GM13977 (cell line): ENCODE measurements at regions not wholly inside any gene's neighbourhood (a gene's known extent, or its start where the extent isn't known, plus 50 kb on each side); places are given as distances from the start of the nearest gene placed in this dataset.
"Not testable (repeated sequence)": the region's sequence is repeated elsewhere in the genome, so short reads cannot be mapped to it uniquely, and the experiment has no call there.

ENCODE experiments used
- DNase-seq: peaks from one replicate; pipeline ENCODE4 v3.0.0; 2012; ENCODE audit warnings: low spot score
- in situ Hi-C: fragments of 300-500 bp; cut with MboI; formaldehyde crosslinking; loops from one replicate; pipeline ENCODE4 v1.12.0; 2022; ENCODE audit warnings: low sequenced_read_pairs, low pct_unique_long_range_greater_than_20kb, mixed read lengths, inconsistent platforms; ENCODE audit not compliant: unreplicated experiment
- TF ChIP-seq, protein P1 (sequence below): IDR thresholded peaks from 2 replicates; pipeline ENCODE4 v1.5.1; 2012; ENCODE audit warnings: mild to moderate bottlenecking, control low read depth; ENCODE audit not compliant: insufficient read depth; ENCODE audit errors: extremely low read depth, missing control alignments

DNA sequence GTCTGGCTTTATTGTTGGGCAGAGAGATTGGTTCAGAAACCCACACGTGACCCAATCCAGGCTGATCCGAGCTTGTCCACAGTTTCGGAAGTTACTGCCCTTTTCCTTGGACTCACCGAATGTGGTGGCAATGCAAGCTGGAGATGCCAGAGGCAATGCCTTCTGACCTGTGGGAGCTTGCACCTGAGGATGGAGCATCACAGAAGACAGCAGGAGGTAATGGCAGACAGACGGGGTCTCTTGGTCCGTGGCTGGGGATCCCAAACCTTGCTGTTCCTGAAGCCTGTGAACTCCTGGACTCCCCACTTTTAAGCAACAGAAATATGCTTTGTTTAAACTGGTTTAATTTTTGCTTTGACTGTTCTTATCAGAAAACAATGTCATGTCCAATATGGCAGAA is 265.2 kb upstream of the IRX1 start:
- no peak for DNase-seq
- in situ Hi-C loops, result no loop called here
- TF ChIP-seq, protein P1, sequence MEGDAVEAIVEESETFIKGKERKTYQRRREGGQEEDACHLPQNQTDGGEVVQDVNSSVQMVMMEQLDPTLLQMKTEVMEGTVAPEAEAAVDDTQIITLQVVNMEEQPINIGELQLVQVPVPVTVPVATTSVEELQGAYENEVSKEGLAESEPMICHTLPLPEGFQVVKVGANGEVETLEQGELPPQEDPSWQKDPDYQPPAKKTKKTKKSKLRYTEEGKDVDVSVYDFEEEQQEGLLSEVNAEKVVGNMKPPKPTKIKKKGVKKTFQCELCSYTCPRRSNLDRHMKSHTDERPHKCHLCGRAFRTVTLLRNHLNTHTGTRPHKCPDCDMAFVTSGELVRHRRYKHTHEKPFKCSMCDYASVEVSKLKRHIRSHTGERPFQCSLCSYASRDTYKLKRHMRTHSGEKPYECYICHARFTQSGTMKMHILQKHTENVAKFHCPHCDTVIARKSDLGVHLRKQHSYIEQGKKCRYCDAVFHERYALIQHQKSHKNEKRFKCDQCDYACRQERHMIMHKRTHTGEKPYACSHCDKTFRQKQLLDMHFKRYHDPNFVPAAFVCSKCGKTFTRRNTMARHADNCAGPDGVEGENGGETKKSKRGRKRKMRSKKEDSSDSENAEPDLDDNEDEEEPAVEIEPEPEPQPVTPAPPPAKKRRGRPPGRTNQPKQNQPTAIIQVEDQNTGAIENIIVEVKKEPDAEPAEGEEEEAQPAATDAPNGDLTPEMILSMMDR, result no peak

DNA sequence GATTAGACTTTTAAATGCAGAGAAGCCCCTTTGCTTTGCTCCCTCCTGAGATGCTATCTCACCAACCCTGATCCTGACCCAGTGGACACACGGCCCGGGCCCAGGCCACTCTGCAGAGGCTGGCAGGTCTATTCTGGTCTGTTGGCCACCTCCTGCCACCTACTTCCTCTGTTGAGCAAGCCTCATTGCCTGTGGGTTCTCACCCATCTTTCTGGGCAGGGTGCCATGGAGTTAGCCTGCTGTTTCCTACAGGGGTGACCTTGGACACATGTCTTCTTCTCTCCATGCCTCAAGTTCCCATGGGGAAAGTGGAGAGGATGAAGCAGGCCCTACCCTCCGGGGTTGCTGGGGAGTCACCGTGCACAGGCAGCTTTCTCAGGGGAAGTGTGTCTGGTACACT is 266.2 kb upstream of the IRX1 start:
- TF ChIP-seq, protein P1, result no peak
- DNase-seq, result no peak
- in situ Hi-C loops, result no loop called here

DNA sequence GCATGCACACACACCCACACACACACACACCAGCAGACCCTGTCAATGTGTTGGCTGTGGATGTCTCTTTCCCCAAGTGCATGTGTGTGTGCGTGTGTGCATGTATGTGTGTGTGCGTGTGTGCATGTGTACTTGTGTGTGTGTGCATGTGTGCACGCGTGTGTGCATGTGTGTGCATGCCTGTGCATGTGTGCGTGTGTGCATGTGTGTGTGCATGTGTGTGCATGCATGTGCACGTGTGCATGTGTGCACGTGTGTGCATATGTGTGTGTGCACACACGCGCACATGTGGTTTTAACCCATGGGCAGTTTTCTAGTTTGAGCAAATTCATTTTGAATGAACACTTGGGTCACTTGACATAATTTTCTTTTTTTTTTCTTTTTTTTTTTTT is 268.8 kb upstream of the IRX1 start:
- TF ChIP-seq, protein P1, result no peak
- in situ Hi-C loops, result no loop called here
- DNase-seq, result no peak

DNA sequence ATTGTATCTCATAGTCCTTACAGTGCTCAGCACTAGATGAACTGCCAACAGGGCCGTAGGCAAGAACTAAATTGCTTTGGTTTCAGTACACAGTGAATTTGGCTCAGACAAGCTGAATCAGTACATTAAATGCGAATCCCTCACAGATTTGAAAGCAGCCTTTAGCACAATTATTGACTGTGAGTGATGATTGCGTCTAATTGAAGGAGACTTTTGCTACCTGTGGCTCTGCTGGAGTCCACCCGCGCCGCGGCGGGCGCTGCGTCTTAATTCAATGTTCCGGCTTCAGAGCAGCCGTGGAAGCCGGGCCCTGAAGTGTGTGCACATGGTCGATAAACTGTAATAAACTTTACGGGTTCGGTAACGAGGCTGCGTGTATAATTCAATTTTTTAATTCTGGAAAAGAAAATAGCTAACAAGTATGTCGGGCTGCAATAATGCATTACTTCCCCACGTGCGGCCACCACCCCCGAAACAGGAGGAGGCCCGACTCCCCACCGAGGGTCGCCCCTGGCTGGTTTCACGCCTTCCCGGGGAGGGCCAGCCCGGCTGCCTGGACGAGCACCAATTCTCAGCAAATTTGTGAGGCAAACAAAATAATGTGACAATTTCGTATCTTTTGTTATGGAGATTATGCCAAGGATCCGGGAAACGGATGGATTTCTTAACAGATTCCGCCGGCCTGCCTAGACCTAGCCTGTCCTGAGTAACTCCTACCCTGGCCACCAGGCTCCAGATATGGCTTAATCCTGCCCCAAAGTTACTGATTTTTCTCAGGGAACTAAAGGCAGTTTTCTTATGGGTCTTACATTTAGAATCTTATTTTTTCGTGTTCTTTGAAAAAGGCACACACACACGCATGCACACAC is 269.4 kb upstream of the IRX1 start:
- in situ Hi-C loops, result no loop called here
- TF ChIP-seq, protein P1, result no peak
- no peak for DNase-seq

DNA sequence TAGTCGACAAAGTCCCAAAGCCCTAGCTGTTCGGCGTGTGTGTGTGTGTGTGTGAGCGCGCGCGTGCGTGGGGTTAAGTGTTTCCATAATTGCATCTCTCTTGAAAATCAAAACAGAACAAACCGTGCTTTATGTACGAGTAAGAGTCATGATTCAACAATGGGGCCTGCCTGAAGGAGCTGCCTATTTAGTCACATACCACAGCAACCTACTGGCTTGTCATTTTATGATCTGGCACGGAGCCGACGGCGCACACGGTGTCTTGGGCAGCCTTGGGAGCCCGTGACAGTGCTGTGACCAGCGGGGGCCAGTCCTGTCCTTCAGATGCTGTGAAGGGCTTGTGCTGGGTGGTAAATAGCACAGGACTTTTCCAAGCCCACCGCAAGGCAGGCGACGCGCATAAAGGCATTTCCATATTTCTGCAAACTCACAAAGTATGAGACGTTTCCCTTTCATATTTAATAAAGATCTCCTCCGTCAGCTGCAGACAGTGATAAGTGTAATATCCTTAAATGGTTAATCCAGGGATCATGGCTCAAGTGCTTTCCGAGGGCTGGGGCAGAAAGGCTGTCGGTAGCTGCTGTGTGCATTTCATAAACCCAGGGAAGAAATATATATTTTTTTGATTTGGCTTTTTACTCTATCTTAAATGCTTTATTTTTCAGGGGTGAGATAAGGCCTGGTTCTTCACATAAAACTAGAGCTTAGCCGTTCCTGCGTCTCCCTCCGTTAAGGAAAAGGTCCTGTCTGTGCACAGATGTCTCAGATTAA is 270.2 kb upstream of the IRX1 start:
- in situ Hi-C loops, result no loop called here
- no peak for DNase-seq
- TF ChIP-seq, protein P1, result no peak

DNA sequence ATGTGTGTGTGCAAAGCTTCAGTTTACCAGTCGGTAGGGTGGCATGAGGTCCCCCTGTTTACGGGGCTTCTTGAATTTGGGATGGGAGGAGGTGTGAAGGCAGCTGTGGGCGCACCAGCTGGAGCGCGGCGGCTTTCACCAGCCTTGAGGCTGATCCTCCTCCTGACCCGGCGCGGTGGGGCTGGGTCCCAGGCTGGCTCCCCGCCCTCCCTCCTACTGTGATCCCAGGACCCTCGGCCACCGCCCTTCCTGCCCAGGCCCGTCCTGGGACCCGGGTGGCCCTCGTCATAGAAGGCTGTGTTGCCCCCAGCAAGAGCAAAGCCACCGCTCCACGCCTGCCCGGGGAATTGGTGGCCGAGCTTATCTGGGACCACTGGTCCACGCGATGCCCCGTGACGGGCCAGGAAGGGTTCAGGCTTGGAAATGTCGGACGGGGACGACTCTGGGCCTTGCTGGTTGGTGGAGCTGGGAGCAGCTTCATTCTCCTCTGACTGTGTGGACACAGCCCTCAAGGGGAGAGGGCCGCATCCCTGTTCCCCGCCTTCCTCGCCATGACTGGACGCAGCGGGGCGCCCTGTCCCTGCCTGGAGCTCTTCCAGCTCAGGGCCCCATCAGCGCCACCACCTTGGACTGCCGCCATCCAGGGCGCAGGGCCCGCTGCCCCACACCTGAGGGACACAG is 271.1 kb upstream of the IRX1 start:
- in situ Hi-C loops, result no loop called here
- TF ChIP-seq, protein P1, result no peak
- DNase-seq, result no peak

DNA sequence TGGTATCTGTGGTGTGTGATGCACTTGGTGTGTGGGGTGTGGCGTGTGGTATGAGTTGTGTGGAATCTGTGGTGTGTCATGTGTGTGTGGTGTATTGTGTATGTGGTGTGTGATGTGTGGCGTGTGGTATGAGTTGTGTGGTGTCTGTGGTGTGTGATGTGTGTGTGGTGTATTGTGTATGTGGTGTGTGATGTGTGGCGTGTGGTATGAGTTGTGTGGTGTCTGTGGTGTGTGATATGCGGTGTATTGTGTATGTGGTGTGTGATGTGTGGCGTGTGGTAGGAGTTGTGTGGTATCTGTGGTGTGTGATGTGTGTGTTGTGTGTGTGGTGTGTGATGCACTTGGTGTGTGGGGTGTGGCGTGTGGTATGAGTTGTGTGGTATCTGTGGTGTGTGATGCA is 271.7 kb upstream of the IRX1 start:
- DNase-seq, in situ Hi-C loops: not testable (repeated sequence)
